Peyer's patch (tissue), 4 donors: ENCODE measurements at regions not wholly inside any gene's neighbourhood (a gene's known extent, or its start where the extent isn't known, plus 50 kb on each side); places are given as distances from the start of the nearest gene placed in this dataset.

Source experiments
- CTCF ChIP-seq, 6 experiments: fragments of 450-650 bp in 4 of 6; fragments of 200-600 bp in 2 of 6; sonication (generic) in 1 of 6; IDR thresholded peaks; one replicate each; pipeline ENCODE4 v1.5.1; 2017 to 2019; ENCODE audit warnings: antibody characterized with exemption in 6 of 6, mild to moderate bottlenecking in 3 of 6, moderate library complexity in 1 of 6
- POLR2A ChIP-seq, 2 donors: fragments of 450-650 bp; IDR thresholded peaks; one replicate each; pipeline ENCODE4 v1.5.1; 2017; ENCODE audit warnings: antibody characterized with exemption in 2 of 2, mild to moderate bottlenecking in 2 of 2, moderate library complexity in 2 of 2

- no peak for TF ChIP-seq CTCF (IDR thresholded peaks at IDR 0.05)
- no peak for TF ChIP-seq POLR2A (IDR thresholded peaks at IDR 0.05)
Observed at GRCh38 chr4:178347111-178347510, 904.9 kb upstream of the AGA start.
